Dermis blood vessel endothelial cell (primary cell): ENCODE measurements at regions not wholly inside any gene's neighbourhood (a gene's known extent, or its start where the extent isn't known, plus 50 kb on each side); places are given as distances from the start of the nearest gene placed in this dataset.

Experiments used
- DNase-seq: peaks from one replicate; pipeline ENCODE4 v3.0.0; 2010

DNA sequence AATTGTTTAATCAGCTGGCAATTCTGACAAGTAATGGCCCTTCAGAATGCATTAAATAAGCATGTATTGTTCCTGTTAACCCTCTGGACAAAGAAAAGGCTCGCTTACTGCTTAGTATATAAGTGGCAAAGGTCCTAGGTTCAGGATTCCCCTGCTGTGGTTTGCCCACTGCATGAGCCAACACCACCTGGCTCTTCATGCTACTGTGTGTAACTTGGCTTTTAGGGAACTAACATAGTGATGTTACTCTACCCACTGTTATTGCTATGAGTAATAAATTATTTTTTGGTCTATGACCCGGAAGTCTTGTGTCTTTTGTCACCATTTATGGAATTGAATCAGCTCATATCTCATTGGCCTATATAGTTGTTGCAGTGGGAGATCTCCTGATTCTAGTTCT, 791.7 kb upstream of the PHF14 start:
- no peak for DNase-seq

DNA sequence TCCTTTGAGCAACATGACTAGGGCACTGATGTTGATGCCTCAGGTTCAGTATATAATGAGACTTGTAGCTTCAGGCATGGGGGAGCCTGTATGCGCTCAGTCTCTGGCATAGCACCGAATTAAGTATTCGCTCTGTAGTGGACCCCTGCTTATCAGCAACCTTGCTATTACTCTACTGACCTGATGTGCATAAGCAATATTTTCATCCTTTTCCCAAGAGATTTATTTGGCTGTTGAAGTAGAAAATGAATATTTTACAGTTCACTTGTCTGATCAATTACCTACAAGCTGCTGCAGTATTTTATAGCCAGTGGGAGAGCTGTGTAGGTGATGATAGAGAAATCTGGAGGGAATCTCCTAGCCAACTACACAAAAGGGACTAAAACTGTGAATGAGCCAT, 781.6 kb upstream of the PHF14 start:
- no peak for DNase-seq

DNA sequence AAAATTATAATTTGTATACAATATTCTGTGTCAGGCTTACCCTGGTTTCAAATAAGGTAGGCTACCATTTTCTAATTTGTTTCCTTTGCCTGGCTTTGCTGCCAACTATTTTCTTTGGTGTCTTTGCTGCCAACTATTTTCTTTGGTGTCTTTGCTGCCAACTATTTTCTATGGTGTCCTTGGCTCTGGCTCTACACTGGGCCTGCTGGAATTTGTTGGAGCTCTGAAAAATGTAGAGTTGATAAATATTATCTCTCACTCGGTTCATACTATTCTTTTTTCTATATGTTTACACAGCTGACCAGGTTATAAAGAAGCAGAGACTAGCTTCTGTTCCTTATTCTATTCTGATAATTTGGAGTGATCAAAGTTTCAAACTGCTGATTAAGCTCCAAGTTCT, 768.0 kb upstream of the PHF14 start:
- DNase-seq, result no peak

DNA sequence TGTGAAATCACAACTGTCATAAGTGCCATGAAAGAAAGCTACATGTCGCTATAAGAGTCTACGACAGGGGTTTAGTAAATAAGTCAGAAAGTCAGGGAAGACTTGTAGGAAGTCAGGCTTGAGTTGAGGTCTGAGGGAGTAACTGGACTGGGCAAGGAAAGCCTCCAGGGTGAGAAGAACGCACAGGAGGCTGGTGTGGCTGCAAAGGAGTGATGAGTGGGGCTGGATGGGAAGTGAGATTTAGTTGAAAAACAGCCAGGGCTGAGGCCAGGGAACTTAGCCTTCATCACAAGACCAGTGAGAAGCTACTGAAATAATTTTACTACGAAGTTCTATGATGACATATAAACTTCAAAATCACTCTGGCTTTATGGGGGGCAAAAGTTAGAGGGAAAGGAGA, 763.7 kb upstream of the PHF14 start:
- DNase-seq, result no peak

DNA sequence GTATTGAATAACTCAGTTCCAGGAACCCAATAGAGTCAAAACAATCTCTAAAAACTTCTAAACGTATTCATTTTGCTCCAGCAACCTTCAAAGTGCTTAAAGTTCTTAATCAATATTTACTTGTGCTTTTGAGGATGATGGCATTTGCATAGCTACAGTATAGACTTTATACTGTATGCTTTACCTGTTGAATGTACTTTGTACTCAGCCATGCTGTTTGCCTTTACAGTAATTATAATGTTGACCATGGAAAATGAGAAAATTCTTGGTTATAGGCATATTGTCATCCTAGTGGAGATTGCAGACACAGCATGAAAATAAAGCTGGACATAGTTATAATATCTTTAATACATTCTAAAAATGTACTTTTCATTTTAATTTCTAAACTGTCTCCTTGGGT, 762.7 kb upstream of the PHF14 start:
- no peak for DNase-seq

DNA sequence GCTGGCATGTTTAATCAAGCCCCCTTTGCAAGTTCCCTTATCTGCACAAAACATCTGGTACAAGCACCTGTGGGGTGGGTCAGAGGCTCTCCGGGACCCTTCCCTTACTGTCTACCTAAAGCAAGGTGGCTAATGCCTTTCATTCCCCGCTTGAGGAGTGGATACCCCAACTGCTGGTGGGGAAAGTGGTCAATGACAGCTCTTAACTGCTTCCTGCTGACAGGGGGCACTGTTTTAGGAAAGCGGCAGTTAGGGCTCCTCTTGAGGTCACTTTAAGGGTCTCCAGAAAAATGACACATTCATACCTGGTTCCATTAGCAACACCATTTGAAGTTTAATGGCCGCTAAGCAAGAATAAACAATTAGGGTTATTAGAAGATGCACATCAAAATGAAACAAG, 761.8 kb upstream of the PHF14 start:
- no peak for DNase-seq

DNA sequence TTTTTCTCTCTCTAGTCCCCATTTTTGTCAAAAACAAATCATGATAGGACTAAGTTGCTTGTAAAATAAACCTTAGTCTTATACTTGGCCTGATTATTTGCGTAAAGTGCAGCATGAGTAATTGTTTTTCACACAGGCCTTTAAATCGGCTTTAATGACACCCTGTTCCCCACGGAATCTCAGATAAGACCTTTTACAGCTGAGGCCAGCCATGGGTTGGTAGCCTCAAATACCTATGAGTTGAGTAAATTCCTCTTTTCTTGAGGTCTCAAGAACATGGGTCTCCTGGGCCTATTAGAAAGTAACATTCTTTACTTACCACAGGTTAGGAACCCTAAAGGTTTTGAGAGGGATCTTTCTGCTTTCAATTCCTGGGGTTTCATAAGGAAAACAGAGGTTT, 761.0 kb upstream of the PHF14 start:
- no peak for DNase-seq

DNA sequence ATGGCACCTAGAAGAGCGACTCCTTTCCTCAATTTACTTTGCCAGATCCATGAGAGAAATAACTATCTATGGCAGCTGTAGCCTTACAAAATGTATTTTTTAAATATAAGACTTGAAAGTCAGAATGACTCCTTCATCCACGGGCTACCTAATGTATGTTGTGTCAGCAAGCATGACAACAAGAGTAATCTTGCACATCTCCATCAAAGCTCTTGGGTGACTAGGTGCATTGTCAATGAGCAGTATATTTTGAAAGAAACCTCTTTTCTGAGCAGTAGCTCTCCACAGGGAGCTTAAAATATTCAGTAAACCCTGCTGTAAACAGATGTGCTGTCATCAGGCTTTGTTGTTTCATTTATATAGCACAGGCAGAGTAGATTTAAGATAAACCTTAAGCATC, 757.2 kb upstream of the PHF14 start:
- DNase-seq, result no peak

DNA sequence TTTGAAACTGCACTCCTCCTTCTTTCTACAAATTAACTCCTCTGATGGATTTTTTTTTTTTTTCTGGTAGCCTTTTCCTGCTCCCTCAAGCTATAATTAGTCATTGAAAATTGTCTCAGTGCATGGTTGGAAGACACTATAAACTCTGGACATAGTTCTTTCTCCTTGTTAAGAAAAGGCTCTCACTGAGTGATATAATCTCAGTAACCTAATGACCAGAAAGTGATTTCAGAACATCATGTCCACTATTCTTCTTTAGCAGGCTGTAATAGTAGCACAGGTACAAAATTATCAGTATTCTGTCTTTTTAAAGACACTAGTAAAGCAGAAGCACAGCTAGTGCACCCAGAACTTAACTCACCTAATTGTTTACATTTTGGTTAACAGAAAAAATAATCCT, 752.6 kb upstream of the PHF14 start:
- no peak for DNase-seq

DNA sequence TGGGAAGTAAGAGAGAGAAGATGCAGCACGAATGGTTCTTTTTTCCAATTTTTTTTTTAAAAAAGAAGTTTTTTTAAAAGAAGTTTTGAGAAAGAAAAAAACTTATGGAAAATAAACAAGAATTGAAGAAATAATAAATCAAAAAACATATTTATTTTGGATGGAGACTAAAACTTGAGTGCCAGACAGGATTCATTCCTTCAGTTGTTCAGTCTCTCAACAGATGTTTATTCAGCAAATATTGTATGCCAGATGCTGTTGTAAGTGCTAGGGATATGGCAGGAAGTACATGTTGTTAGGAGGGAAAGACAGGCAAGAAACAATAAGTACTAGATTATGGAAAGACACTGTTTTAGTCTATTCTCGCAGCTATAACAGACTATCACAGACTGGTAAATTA, 750.7 kb upstream of the PHF14 start:
- no peak for DNase-seq

DNA sequence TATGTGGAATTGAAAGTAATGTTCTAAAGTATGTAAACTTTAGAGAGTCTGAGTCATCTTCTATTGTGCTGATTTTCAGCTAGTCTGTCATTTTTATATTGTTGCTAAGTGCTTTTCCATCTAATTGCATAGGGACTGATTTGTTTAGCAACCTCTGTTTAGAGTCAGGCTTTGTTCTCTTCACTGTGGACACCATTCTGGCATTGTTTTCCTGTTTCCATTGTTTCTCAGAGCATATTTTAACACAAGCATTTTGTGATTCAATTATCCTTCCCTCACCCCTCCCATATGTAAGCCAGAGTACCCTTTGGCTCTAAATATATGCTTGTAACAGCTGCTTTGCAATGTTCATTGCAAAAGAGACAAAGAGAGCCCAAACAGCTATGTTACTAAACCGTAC, 748.4 kb upstream of the PHF14 start:
- peak; percentile 42 for DNase-seq

DNA sequence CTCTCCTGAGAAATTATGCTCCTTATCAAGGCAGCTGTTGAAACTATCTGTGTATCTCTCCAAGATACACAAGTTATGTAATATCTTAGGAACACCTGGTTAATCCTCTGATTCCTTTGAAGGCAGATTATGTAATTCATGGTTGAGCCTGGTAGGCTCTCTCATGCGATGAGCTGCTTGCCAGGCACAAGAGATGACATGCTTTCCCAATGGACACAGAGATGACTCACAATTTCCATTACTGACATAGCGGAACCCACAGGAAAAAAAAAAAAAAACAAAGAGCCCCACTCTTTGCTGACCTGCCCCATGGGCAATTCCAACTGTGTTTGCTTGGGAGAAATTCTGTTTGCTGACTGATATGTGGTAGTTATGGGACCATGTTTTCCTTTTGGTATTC, 736.4 kb upstream of the PHF14 start:
- peak; percentile 5 for DNase-seq

DNA sequence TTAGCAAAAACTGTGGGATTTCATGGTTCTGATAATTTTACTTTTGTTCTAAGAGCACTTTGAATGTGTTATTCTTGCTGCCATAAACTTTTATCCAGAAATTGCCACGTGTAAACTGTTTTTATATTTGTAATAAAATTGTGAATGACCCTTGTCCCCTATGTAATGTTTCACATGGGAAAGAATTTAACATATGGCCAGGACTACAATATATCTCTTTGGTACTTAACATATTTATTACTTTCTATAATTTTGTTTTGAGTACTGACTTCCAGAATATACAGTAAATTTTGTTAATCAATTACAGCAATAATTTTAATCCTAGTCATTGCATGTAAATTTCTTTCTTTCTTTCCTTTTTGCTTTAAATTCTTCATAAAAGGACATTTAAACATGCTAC, 735.0 kb upstream of the PHF14 start:
- DNase-seq, result no peak

DNA sequence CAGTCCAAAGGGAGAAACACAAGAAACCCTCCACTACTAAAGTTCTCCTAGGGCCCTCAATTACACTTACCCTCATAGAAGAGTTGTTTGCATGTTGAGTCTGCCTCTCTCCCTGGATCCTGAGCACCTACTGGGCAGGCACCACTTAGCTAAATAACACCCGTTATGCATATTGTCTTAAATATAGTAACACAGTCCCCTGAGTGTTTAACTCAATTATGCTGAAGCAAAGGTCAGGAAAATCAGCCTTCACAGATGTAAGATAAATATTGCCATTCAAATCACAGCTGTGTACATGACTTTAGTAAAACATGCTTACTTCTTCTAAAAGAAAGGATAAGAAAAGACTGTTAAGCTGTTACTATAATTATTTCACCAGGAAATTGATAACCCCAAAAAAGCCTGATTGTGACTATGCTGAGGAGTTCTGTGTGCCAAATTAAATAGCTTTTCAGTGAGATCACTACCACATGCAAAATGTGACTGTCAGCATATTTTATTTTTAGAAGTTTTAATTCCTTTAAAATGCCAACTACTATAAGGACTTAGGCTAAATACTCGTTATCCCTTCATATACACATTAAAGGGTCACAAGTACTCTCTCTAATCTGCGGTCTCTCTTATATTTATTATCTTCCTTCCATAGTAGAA, 733.9 kb upstream of the PHF14 start:
- DNase-seq, result no peak

DNA sequence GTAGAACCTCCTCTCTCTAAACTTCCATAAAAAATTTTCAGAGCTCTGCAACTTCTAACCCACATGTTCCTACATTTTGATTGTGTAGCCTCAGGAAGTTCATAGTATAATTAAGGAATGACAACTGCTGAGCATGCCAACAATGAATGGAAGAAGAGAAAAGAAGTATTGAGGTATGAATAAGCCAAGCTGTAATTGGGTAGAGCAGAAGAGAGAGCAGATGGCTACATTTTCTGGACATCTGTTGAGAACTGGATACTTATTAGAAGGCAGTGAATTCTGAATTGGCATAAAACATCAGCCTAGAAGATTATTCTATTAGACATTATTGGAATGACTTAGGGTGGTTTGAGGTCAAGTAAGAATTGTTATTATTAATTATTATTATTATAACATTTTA, 728.3 kb upstream of the PHF14 start:
- no peak for DNase-seq

DNA sequence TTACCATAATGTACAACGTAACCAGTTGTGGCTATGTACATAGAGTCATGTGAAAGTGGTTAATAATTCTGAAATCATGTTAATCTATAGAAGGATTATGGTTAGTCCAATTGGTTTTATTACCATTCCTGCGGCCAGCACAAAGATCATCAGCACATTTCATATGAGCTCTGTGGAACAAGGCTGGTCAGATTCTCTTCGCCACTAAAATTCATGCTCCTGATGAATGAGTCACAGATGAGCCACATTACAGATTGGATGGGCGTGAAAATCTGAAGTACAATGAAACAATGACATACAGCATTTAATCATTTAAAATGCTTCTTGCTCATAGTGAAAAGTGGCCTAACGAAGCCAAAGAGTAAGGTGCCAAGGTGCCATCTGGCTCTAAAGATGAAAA, 716.2 kb upstream of the PHF14 start:
- DNase-seq, result no peak

DNA sequence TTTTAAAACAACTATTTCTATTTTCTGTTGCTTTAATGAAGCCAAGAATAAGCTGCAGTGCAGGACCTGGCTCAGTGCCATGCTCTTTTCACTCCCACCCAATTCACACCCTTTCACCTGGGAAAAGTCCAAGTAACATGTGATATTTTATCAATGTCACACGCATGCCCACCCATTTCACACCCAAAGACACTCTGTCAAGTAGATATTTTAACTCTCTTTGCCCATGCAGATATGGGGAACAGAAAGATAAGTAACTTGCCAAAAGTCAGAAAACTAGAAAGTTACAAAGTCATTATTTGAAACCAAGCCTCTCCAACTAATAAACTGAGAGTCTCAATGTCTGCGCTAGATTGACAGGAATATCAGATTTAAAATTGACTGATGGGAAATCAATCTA, 706.7 kb upstream of the PHF14 start:
- DNase-seq, result no peak

DNA sequence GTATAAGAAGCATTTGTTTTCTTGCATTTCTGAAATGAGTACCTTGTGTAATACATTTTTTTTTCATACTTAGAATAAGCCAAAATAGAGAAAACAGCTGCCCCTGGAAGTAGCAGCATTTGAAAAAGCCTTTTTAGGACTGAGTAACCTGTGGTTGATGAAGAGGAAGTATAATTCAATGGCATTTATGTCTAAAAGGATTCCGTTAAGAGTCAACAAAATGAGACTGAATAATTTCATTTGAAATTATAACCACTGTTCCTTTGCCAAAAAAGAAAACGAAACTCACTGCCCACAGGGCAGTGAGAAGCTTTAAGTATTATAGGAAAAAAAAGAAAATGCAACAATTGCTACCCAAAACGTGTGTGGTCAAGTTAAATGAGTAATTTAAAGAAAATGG, 705.6 kb upstream of the PHF14 start:
- DNase-seq, result no peak

DNA sequence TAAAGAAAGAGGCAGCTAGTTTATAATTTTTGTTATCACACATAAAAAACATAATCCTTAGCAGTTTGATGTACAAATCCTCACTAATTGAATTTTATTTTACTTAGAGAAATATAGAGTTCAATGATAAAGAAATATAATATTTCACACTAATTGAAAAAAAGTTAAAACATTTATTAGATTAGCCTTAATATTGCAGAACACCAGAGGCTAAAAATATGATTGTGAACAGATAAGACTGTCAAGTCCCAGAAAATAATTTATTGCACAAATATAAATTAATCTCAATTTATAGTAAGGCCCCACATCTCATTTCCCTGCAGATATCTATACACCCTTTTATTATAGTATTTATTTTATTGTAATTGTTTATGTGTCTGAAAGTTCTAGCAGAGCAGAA, 690.8 kb upstream of the PHF14 start:
- no peak for DNase-seq

DNA sequence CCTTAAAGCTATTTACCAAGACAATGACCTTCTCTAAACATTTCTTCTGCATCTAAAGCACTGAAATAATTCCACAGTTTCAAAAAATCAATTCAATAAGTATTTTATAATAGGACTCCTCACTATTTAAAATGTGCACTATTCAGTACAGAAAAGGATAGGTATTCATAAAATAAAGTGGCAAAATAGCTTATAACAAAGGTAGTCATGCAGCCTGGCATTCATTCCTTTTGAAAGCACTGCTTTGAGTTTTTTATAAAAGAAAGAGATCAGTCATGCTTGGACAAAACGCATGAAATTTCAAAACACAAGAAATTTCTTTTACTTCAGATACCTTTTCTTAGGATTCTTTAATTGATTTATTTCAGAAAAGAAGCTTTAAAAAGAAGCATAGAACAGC, 689.7 kb upstream of the PHF14 start:
- DNase-seq, result no peak

DNA sequence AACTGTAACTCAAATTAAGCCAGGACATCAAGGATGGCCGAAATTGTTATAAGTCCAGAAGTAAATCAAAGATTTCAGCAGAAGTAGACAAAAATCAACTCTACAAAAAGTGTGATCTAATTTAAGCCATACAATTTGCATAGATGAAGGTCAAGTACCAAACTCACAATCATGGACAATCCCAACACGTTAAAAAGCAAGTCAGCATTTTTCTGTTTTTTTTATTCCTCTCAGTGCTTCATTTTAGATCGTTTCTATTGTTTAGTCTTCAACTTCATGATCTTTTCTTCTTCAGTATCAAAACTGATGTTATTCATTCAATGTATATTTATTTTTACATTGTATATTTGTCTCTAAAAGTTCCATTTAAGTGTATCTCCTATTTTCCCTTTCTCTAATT, 674.3 kb upstream of the PHF14 start:
- DNase-seq, result no peak

DNA sequence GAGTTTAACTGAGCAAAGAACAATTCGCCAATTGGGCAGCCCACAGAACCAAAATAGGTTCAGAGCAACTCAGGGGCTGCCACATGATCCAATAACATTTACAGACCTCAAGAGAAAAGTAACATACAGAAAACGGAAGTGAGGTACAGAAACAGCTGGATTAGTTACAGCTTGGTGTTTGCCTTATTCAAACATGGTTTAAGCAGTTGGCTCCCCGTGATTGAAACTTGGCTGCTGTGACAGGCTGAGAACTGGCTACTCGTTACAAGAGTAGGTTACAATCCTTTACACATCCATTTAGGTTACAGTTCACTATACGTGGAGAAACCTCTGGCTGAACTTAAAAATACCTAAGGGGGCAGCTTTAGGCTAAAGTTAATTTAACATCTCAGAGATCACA, 673.1 kb upstream of the PHF14 start:
- DNase-seq, result no peak

DNA sequence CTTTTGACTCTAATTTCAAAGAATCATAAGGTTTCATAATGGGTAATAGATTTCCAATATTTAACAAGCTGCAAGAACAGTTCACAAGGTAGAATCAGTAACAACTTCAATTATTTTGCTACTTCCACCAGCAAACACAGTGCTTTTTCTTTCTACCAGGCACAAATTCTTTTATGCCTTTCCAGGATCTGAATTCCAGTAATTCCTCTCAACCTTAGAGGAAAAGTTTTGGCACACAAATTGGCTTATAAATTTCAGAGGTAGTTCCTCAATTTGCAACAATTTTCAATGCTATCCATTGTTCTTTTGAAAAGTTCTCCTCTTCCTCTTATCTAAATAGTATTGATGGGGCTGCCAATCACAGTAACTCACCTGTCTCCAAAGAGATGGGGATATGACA, 665.4 kb upstream of the PHF14 start:
- DNase-seq, result no peak

DNA sequence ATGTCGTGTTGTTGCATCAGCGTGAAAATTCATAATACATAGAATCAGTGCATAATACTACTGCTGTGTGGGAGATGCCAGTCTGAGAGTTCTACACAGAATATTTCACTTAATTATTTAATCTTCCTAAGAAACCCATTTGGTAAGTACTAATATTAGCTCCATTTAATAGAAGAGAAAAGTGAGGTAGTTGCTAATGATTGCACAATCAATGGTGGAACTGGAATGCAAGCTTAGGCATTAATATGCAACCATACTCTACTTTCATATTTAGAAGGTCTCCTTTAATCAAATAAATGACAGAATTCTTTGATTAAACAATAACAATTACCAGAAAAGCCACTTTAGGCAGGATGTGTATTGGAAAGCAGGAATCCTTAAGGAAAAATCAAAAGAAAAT, 660.7 kb upstream of the PHF14 start:
- DNase-seq, result no peak

DNA sequence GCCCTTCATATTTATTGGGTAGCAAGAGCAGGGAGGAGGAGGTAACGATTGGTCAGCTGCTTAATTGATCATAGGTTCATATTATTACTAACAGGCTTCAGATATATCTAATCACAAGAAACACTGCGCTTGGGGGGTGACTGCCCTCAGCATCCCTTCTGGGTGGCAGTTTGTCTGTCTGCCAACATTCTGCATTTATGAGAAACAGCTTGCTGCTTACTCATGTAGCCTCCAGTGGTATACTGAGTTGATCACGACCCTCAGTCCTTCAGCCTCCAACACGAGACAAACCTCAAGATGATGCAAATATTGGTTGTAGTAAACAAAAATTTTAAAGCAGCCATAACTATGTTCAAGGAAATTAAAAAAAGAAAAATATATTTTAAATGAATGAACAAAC, 657.8 kb upstream of the PHF14 start:
- DNase-seq, result no peak

DNA sequence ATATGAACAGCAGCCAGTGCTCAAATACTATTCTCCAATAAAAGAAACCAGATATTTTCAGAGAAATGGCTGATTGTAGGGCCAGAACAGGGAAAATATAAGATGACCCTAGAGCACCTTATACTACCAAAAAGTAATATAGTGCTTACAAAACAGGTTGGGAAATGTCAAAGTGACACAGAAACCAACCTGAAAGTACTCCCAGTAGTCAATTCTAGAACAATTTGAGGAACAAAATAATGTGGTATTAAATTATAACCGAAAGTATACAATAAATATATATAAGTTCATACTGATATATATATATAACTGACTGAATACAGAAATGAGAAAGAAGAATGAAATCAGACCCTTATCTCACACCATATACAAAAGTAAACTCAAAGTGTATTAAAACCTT, 657.2 kb upstream of the PHF14 start:
- DNase-seq, result no peak
